Panc1 (cell line): ENCODE measurements at regions not wholly inside any gene's neighbourhood (a gene's known extent, or its start where the extent isn't known, plus 50 kb on each side); places are given as distances from the start of the nearest gene placed in this dataset.

Source experiments
- ATAC-seq: fragments of 200-7000 bp; cut with Tn5 transposase; 2 replicates; pipeline ENCODE4 v1.9.1; 2020; ENCODE audit warnings: mild to moderate bottlenecking, moderate library complexity
- BruUV-seq: library from RNA; stranded (reverse); fragments of 400-500 nt; replicated peaks from 2 replicates; lab custom pipeline; 2021; lab: Mats Ljungman, UMichigan
- CTCF ChIA-PET: fragments of 300-600 bp; sonication (Branson Sonifier 250); formaldehyde crosslinking; loops from one replicate; lab custom pipeline; 2022; ENCODE audit warnings: antibody characterized with exemption; lab: Charles Lee
- POLR2A ChIA-PET: fragments of 300-600 bp; sonication (Branson Sonifier 250); formaldehyde crosslinking; loops from one replicate; lab custom pipeline; 2022; ENCODE audit warnings: antibody characterized with exemption; lab: Charles Lee
- DNase-seq: peaks from one replicate; pipeline ENCODE4 v3.0.0-alpha.2; 2010; ENCODE audit warnings: low read depth, low spot score
- H3K27ac ChIP-seq: 2 replicates; pipeline ENCODE4 v1.5.1; 2011; ENCODE audit warnings: mild to moderate bottlenecking, low read length, inconsistent platforms
- H3K27me3 ChIP-seq: fragments of 200-500 bp; sonication (Bioruptor generic); 2 replicates; pipeline ENCODE4 v1.6.0; 2014; ENCODE audit warnings: low read length, inconsistent platforms; ENCODE audit not compliant: control insufficient read depth, insufficient read depth
- H3K36me3 ChIP-seq: fragments of 200-500 bp; sonication (Bioruptor generic); 2 replicates; pipeline ENCODE4 v1.5.1; 2014; ENCODE audit warnings: inconsistent platforms, mild to moderate bottlenecking, low read length, moderate library complexity; ENCODE audit not compliant: control insufficient read depth, insufficient read depth
- H3K4me1 ChIP-seq: 2 replicates; pipeline ENCODE4 v1.5.1; 2011; ENCODE audit warnings: inconsistent platforms, mild to moderate bottlenecking, low read length, moderate library complexity; ENCODE audit not compliant: control insufficient read depth, insufficient read depth
- H3K4me3 ChIP-seq, 2 experiments: 2 replicates each; pipeline ENCODE4 v1.5.1; 2011 to 2012; ENCODE audit warnings: low read depth in 2 of 2, low read length in 2 of 2, mild to moderate bottlenecking in 2 of 2, inconsistent platforms in 1 of 2, moderate library complexity in 1 of 2
- H3K9me3 ChIP-seq: fragments of 200-500 bp; sonication (Bioruptor generic); 2 replicates; pipeline ENCODE4 v1.5.1; 2014; ENCODE audit warnings: low read depth, mild to moderate bottlenecking, inconsistent platforms, low read length, moderate library complexity; ENCODE audit not compliant: control insufficient read depth, insufficient read depth
- POLR2AphosphoS5 ChIP-seq: IDR thresholded peaks from 2 replicates; pipeline ENCODE4 v1.6.1; 2012; ENCODE audit warnings: mild to moderate bottlenecking, low read depth, low read length, moderate library complexity
- SIN3A ChIP-seq: IDR thresholded peaks from 2 replicates; pipeline ENCODE4 v1.6.1; 2012; ENCODE audit warnings: low read depth, mild to moderate bottlenecking, low read length, moderate library complexity, borderline replicate concordance; ENCODE audit not compliant: insufficient read depth
- TCF7L2 ChIP-seq: IDR thresholded peaks from 2 replicates; pipeline ENCODE4 v1.6.1; 2011; ENCODE audit warnings: mild to moderate bottlenecking, low read depth, low read length, inconsistent platforms
- in situ Hi-C: cut with HindIII; loops from 2 replicates; pipeline ENCODE4 v1.10.0; 2016; ENCODE audit warnings: low sequenced_read_pairs, low pct_unique_long_range_greater_than_20kb
- intact Hi-C: fragments of 100-400 bp; cut with micrococcal nuclease; formaldehyde crosslinking; loops from one replicate; pipeline ENCODE4 v1.10.0; 2022; ENCODE audit not compliant: unreplicated experiment
- TF ChIP-seq, protein P1 (sequence below): fragments of 450-650 bp; IDR thresholded peaks from 2 replicates; pipeline ENCODE4 v1.5.1; 2017; ENCODE audit warnings: mild to moderate bottlenecking
- TF ChIP-seq, protein P2 (sequence below), 2 experiments: IDR thresholded peaks; 2 replicates each; pipeline ENCODE4 v1.6.1; 2011 to 2012; ENCODE audit warnings: low read depth in 2 of 2, control low read depth in 1 of 2, low read length in 1 of 2, mild to moderate bottlenecking in 1 of 2, moderate library complexity in 1 of 2; ENCODE audit not compliant: insufficient read depth in 1 of 2

- POLR2A ChIA-PET: no interaction called here
- Histone ChIP-seq H3K27me3 (no peaks in the 10 kb centered on the region; the same call in 1 of the 2 replicates), H3K27ac (no peak overlapping the region), H3K36me3 (no peaks in the 10 kb centered on the region), H3K4me1 (no peaks in the 10 kb centered on the region), H3K9me3 (no peaks in the 10 kb centered on the region), H3K4me3 (no peak overlapping the region)
- intact Hi-C loops (no loop called here), in situ Hi-C loops (no loop called here)
- CTCF ChIA-PET: no interaction called here
- ATAC-seq (no peak), DNase-seq (no peak)
- TF ChIP-seq SIN3A: no peak
- TF ChIP-seq, protein P1, sequence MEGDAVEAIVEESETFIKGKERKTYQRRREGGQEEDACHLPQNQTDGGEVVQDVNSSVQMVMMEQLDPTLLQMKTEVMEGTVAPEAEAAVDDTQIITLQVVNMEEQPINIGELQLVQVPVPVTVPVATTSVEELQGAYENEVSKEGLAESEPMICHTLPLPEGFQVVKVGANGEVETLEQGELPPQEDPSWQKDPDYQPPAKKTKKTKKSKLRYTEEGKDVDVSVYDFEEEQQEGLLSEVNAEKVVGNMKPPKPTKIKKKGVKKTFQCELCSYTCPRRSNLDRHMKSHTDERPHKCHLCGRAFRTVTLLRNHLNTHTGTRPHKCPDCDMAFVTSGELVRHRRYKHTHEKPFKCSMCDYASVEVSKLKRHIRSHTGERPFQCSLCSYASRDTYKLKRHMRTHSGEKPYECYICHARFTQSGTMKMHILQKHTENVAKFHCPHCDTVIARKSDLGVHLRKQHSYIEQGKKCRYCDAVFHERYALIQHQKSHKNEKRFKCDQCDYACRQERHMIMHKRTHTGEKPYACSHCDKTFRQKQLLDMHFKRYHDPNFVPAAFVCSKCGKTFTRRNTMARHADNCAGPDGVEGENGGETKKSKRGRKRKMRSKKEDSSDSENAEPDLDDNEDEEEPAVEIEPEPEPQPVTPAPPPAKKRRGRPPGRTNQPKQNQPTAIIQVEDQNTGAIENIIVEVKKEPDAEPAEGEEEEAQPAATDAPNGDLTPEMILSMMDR: no peak
- TF ChIP-seq POLR2AphosphoS5: no peak
- TF ChIP-seq, protein P2, sequence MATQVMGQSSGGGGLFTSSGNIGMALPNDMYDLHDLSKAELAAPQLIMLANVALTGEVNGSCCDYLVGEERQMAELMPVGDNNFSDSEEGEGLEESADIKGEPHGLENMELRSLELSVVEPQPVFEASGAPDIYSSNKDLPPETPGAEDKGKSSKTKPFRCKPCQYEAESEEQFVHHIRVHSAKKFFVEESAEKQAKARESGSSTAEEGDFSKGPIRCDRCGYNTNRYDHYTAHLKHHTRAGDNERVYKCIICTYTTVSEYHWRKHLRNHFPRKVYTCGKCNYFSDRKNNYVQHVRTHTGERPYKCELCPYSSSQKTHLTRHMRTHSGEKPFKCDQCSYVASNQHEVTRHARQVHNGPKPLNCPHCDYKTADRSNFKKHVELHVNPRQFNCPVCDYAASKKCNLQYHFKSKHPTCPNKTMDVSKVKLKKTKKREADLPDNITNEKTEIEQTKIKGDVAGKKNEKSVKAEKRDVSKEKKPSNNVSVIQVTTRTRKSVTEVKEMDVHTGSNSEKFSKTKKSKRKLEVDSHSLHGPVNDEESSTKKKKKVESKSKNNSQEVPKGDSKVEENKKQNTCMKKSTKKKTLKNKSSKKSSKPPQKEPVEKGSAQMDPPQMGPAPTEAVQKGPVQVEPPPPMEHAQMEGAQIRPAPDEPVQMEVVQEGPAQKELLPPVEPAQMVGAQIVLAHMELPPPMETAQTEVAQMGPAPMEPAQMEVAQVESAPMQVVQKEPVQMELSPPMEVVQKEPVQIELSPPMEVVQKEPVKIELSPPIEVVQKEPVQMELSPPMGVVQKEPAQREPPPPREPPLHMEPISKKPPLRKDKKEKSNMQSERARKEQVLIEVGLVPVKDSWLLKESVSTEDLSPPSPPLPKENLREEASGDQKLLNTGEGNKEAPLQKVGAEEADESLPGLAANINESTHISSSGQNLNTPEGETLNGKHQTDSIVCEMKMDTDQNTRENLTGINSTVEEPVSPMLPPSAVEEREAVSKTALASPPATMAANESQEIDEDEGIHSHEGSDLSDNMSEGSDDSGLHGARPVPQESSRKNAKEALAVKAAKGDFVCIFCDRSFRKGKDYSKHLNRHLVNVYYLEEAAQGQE (IDR thresholded peaks at IDR 0.05; ENCODE audit: insufficient read depth in 1 of 2, low read depth in 2 of 2, low read length in 1 of 2): no peak
- no peak for TF ChIP-seq TCF7L2
- no TSS peak for BruUV-seq
These were observed 58.6 kb upstream of the CD34 start for GRCh38 chr1:207969528-207969927.

GRCh38 chr1:207968521-207969009, 57.6 kb upstream of the CD34 start:
- H3K9me3 ChIP-seq: no peaks in the 10 kb centered on the region
- no peaks in the 10 kb centered on the region for H3K4me1 ChIP-seq
- CTCF ChIA-PET: no interaction called here
- H3K4me3 ChIP-seq: no peak overlapping the region
- ATAC-seq: no peak
- no peak overlapping the region for H3K27ac ChIP-seq
- POLR2A ChIA-PET: interaction anchor here (0.6 kb wide), 1 partner anchor 125 kb away, joined by 3 read pairs; no protein-coding TSS in a partner anchor
- BruUV-seq: no TSS peak
- in situ Hi-C loops: no loop called here
- TF ChIP-seq, protein P1: no peak
- TF ChIP-seq TCF7L2 (no peak), SIN3A (no peak), POLR2AphosphoS5 (no peak)
- TF ChIP-seq, protein P2 (IDR thresholded peaks at IDR 0.05; ENCODE audit: insufficient read depth in 1 of 2, low read depth in 2 of 2, low read length in 1 of 2): no peak
- H3K36me3 ChIP-seq: no peaks in the 10 kb centered on the region
- no peaks in the 10 kb centered on the region; the same call in 1 of the 2 replicates for H3K27me3 ChIP-seq
- intact Hi-C loops: no loop called here
- no peak for DNase-seq
